Neural progenitor cell (in vitro differentiated cells): ENCODE measurements at regions not wholly inside any gene's neighbourhood (a gene's known extent, or its start where the extent isn't known, plus 50 kb on each side); places are given as distances from the start of the nearest gene placed in this dataset.
"Not testable (repeated sequence)": the region's sequence is repeated elsewhere in the genome, so short reads cannot be mapped to it uniquely, and the experiment has no call there.

Source experiments
- DNase-seq: peaks from one replicate; pipeline ENCODE4 v3.0.0-alpha.2; 2016; ENCODE audit warnings: low spot score
- H2AFZ ChIP-seq: fragments of 200-600 bp; sonication (generic); replicated peaks from 2 replicates; pipeline ENCODE4 v1.6.1; 2016; ENCODE audit warnings: antibody characterized with exemption
- H3F3A ChIP-seq: fragments of 200-600 bp; sonication (generic); 2 replicates; pipeline ENCODE4 v1.6.1; 2016; ENCODE audit warnings: antibody characterized with exemption, low read depth
- H3K27ac ChIP-seq: fragments of 200-600 bp; sonication (generic); 2 replicates; pipeline ENCODE4 v1.5.1; 2016; ENCODE audit warnings: mild to moderate bottlenecking
- H3K27me3 ChIP-seq: fragments of 200-600 bp; sonication (generic); 2 replicates; pipeline ENCODE4 v1.6.1; 2016; ENCODE audit warnings: mild to moderate bottlenecking, moderate library complexity
- H3K36me3 ChIP-seq: fragments of 200-600 bp; sonication (generic); 2 replicates; pipeline ENCODE4 v1.5.1; 2016
- H3K4me1 ChIP-seq: fragments of 200-600 bp; sonication (generic); 2 replicates; pipeline ENCODE4 v1.6.1; 2016; ENCODE audit warnings: mixed run types
- H3K4me2 ChIP-seq: fragments of 200-600 bp; sonication (generic); 2 replicates; pipeline ENCODE4 v1.6.1; 2016
- H3K4me3 ChIP-seq: fragments of 200-600 bp; sonication (generic); 2 replicates; pipeline ENCODE4 v1.5.1; 2016
- H3K79me2 ChIP-seq: fragments of 200-600 bp; sonication (generic); 2 replicates; pipeline ENCODE4 v1.6.1; 2016; ENCODE audit warnings: low read depth
- H3K9ac ChIP-seq: fragments of 200-600 bp; sonication (generic); 2 replicates; pipeline ENCODE4 v1.6.1; 2016
- H3K9me3 ChIP-seq: fragments of 200-600 bp; sonication (generic); 2 replicates; pipeline ENCODE4 v1.5.1; 2016; ENCODE audit warnings: low read depth
- H4K20me1 ChIP-seq: fragments of 200-600 bp; sonication (generic); 2 replicates; pipeline ENCODE4 v1.6.1; 2016; ENCODE audit warnings: low read depth
- H3K27ac Mint-ChIP-seq: 3 replicates; pipeline ENCODE4 v1.8.0; 2021; ENCODE audit warnings: mixed read lengths
- H3K27me3 Mint-ChIP-seq: 2 replicates; pipeline ENCODE4 v1.8.0; 2022; ENCODE audit warnings: low read depth, mild to moderate bottlenecking, inconsistent platforms, moderate library complexity, mixed read lengths; ENCODE audit not compliant: insufficient read depth
- H3K36me3 Mint-ChIP-seq: 3 replicates; pipeline ENCODE4 v1.8.0; 2021; ENCODE audit warnings: mixed read lengths
- H3K4me1 Mint-ChIP-seq: 3 replicates; pipeline ENCODE4 v1.8.0; 2021; ENCODE audit warnings: mixed read lengths
- H3K4me3 Mint-ChIP-seq: 3 replicates; pipeline ENCODE4 v1.8.0; 2021; ENCODE audit warnings: mild to moderate bottlenecking, moderate library complexity, mixed read lengths
- H3K9me3 Mint-ChIP-seq: 3 replicates; pipeline ENCODE4 v1.8.0; 2020; ENCODE audit warnings: mixed read lengths
- EZH2 ChIP-seq: fragments of 200-600 bp; sonication (generic); IDR thresholded peaks from 2 replicates; pipeline ENCODE4 v1.6.1; 2017; ENCODE audit warnings: antibody characterized with exemption, mild to moderate bottlenecking, moderate library complexity
- EZH2phosphoT487 ChIP-seq: fragments of 200-600 bp; sonication (generic); IDR thresholded peaks from 2 replicates; pipeline ENCODE4 v1.6.1; 2017; ENCODE audit warnings: antibody characterized with exemption
- TF ChIP-seq, protein P1 (sequence below): fragments of 200-600 bp; sonication (generic); IDR thresholded peaks from 2 replicates; pipeline ENCODE4 v1.5.1; 2017; ENCODE audit warnings: antibody characterized with exemption, mild to moderate bottlenecking

DNA sequence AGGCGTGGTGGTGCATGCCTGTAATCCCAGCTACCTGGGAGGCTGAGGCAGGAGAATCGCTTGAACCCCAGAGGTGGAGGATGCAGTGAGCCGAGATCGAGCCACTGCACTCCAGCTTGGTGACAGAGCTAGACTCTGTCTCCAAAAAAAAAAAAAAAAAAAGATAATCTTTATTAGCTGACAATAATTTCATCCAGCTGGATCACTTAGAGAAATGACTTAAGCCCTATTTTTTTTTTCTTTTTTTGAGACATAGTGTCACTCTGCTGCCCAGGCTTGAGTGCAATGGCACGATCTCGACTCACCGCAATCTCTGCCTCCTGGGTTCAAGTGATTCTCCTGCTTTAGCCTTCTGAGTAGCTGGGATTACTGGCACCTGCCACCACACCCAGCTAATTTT lies 51.6 kb upstream of the MAP4K4 start:
- not testable (repeated sequence) for H3K27me3 Mint-ChIP-seq, H3K36me3 ChIP-seq, DNase-seq, H3K9me3 Mint-ChIP-seq, H3K9ac ChIP-seq, H3K36me3 Mint-ChIP-seq, H3K4me3 ChIP-seq, H3K9me3 ChIP-seq, H3F3A ChIP-seq, H3K79me2 ChIP-seq, H3K27ac Mint-ChIP-seq, H3K4me1 ChIP-seq, H3K4me1 Mint-ChIP-seq, H3K4me3 Mint-ChIP-seq, H3K27me3 ChIP-seq, H3K27ac ChIP-seq, H2AFZ ChIP-seq, H3K4me2 ChIP-seq, H4K20me1 ChIP-seq

DNA sequence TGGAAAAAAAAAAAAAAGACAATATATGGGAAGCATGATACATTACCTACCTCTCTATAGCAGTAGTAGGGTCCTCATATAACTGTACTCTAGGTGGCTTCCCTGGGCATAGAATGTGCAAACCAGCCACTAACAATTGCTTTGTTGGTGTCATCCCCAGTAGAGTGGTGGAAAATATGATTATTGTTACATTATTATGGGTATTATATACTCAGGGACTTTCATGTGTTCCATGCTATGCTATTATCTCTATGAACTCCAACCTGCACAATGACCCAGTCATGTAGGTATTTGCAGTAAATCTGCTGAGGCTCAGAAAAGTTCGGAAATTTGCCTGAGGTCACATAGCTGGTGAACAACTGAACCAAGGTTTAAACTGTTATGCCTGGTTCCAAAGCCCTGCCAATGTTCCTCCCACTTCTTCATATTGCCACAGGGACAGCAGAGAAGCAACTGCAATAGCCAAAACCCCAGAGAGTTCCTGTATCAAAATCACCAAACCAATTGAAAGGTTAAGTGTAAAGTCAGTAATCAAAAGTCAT lies 52.6 kb upstream of the MAP4K4 start:
- Histone ChIP-seq H3K4me3 (no peak overlapping the region), H2AFZ (no peak overlapping the region), H3K27ac (no peak overlapping the region), H3K9ac (no peak overlapping the region), H3K9me3 (no peaks in the 10 kb centered on the region), H3K4me2 (no peak overlapping the region), H3K27me3 (no peaks in the 10 kb centered on the region), H3F3A (no peaks in the 10 kb centered on the region), H3K4me1 (no peaks in the 10 kb centered on the region), H4K20me1 (no peaks in the 10 kb centered on the region), H3K36me3 (no peaks in the 10 kb centered on the region), H3K79me2 (no peaks in the 10 kb centered on the region)
- Mint-ChIP-seq H3K27ac (no peak overlapping the region), H3K4me1 (no peaks in the 10 kb centered on the region), H3K36me3 (no peaks in the 10 kb centered on the region), H3K4me3 (no peak overlapping the region), H3K27me3 (no peaks in the 10 kb centered on the region), H3K9me3 (no peaks in the 10 kb centered on the region)
- TF ChIP-seq EZH2phosphoT487 (no peak), EZH2 (no peak)
- TF ChIP-seq, protein P1, sequence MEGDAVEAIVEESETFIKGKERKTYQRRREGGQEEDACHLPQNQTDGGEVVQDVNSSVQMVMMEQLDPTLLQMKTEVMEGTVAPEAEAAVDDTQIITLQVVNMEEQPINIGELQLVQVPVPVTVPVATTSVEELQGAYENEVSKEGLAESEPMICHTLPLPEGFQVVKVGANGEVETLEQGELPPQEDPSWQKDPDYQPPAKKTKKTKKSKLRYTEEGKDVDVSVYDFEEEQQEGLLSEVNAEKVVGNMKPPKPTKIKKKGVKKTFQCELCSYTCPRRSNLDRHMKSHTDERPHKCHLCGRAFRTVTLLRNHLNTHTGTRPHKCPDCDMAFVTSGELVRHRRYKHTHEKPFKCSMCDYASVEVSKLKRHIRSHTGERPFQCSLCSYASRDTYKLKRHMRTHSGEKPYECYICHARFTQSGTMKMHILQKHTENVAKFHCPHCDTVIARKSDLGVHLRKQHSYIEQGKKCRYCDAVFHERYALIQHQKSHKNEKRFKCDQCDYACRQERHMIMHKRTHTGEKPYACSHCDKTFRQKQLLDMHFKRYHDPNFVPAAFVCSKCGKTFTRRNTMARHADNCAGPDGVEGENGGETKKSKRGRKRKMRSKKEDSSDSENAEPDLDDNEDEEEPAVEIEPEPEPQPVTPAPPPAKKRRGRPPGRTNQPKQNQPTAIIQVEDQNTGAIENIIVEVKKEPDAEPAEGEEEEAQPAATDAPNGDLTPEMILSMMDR, result no peak
- DNase-seq, result no peak

DNA sequence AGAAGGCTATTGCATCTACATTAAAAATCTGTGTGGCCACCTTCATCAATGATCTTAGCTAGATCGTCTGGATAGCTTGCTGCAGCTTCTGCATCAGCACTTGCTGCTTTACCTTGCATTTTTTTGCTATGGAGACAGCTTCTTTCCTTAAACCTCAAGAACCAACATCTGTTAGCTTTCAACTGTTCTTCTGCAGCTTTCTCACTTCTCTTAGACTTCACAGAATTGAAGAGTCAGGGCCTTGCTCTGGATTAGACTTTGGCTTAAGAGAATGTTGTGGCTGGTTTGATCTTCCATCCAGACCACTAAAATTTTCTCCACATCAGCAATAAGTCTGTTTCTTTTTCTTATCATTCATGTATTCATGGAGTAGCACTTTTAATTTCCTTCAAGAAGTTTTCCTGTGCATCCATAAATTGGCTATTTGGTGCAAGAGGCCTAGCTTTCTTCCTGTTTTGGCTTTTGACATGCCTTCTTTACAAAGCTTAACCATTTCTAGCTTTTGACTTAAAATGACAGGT lies 54.4 kb upstream of the MAP4K4 start:
- Histone ChIP-seq H2AFZ (no peak overlapping the region), H3K36me3 (no peaks in the 10 kb centered on the region), H3K27ac (no peak overlapping the region), H3K9me3 (no peaks in the 10 kb centered on the region), H3F3A (no peaks in the 10 kb centered on the region), H3K27me3 (no peaks in the 10 kb centered on the region), H4K20me1 (no peaks in the 10 kb centered on the region), H3K4me2 (no peak overlapping the region), H3K4me1 (no peaks in the 10 kb centered on the region), H3K4me3 (no peak overlapping the region), H3K9ac (no peak overlapping the region), H3K79me2 (no peaks in the 10 kb centered on the region)
- Mint-ChIP-seq H3K9me3 (no peaks in the 10 kb centered on the region), H3K4me3 (no peak overlapping the region), H3K27ac (no peak overlapping the region), H3K4me1 (no peaks in the 10 kb centered on the region), H3K27me3 (no peaks in the 10 kb centered on the region), H3K36me3 (no peaks in the 10 kb centered on the region)
- no peak for DNase-seq
- TF ChIP-seq, protein P1, result no peak
- no peak for TF ChIP-seq EZH2
- no peak for TF ChIP-seq EZH2phosphoT487

DNA sequence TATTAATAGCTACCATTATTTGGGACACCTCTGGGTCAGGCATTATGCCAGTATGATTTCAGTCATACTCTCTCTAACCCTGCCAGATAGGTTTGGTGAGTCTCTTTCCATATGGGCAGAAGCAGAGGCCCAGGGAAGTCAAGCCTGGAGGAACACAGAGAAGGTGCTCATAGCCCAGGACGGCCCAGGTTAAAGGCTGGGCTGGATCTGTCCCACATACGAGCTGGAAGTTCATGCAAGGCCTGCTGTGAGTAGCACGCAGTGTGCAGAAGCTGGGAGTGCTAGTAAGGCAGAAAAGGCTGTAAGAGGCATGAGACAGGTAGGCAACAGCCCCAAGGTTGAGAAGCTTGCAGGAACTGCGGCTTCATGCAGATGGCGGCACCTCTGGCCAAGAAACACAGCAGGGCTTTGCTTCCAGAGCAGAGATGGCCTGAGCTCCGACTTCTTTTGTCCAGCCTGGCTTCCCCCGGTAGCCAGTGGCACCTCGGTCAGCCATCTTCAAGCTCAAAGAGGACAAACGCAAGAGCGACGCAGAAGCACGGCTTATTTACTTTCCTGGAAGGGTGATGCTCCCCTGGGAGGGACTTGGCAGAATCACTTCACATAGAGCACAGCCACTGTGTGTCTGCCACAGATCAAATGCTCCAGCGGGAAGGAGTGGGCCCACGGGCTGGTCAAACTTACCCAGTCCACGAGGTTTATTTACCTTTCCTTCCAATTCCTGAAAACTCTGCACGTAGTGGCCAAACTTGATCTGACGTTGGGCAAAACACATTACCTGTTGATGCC lies 58.5 kb upstream of the MAP4K4 start:
- Histone ChIP-seq H3K9ac (no peak overlapping the region), H3K4me1 (peaks cover 9% of the 10 kb centered on the region), H3K36me3 (no peaks in the 10 kb centered on the region), H3K27me3 (no peaks in the 10 kb centered on the region), H3K27ac (no peak overlapping the region), H2AFZ (peak overlapping the region; percentile 34), H3K79me2 (no peaks in the 10 kb centered on the region), H3K4me3 (no peak overlapping the region), H3K4me2 (no peak overlapping the region), H3F3A (no peaks in the 10 kb centered on the region), H3K9me3 (no peaks in the 10 kb centered on the region), H4K20me1 (no peaks in the 10 kb centered on the region)
- no peak for TF ChIP-seq EZH2
- TF ChIP-seq EZH2phosphoT487, result no peak
- TF ChIP-seq, protein P1, result no peak
- Mint-ChIP-seq H3K27ac (no peak overlapping the region), H3K27me3 (no peaks in the 10 kb centered on the region), H3K4me3 (no peak overlapping the region), H3K9me3 (no peaks in the 10 kb centered on the region), H3K4me1 (no peaks in the 10 kb centered on the region), H3K36me3 (no peaks in the 10 kb centered on the region)
- no peak for DNase-seq
